ENCODE measurements at regions not wholly inside any gene's neighbourhood (a gene's known extent, or its start where the extent isn't known, plus 50 kb on each side); places are given as distances from the start of the nearest gene placed in this dataset.

DNA sequence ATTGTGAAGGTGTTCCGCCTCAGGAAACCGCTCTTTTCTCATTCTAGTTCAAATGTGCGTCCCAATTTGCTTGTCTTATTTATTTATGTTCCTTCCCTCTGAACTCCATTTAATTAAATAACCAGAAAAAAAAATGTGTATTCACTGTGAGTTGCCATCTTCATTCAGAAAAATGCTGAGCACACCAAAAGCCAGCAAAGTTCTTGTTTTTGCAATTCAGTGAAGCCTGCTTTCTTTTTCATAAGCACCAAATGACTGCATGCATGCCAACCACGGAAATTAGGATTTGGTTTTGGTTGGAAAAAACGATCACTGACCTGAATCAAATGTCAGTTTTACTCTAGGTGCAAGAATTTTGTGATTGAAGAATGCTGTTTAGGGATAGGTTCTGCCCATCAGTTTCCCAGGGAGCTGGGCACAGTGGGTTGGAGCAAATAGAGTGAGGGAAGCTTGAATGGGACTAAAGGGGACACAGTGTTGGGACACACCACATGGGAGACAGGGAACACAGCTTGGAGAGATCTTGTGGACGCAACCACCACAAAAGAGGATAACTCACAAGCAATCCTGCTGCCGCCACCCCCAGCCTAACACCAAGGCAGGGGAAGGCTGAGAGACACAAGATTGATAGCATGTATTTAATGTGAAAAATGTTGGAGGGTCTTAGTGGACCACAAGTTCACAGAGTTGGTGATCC lies 183.4 kb upstream of the GALNT2 start:
- TF ChIP-seq CTCF (IDR thresholded peaks at IDR 0.05; ENCODE audit: control insufficient read depth, extremely low read depth, insufficient read depth), result no peak
- no peak for DNase-seq (ENCODE audit: low read depth)
- H3K4me3 ChIP-seq (ENCODE audit: low read depth, low read length), result no peak overlapping the region

- DNase-seq (ENCODE audit: low read depth), result no peak
- peak; percentile 16; the same call in 1 of the 2 replicates for TF ChIP-seq CTCF (IDR thresholded peaks at IDR 0.05; ENCODE audit: control insufficient read depth, extremely low read depth, insufficient read depth)
- H3K4me3 ChIP-seq (ENCODE audit: low read depth, low read length), result no peak overlapping the region
These were observed 182.3 kb upstream of the GALNT2 start for GRCh38 chr1:229884765-229885164.

DNA sequence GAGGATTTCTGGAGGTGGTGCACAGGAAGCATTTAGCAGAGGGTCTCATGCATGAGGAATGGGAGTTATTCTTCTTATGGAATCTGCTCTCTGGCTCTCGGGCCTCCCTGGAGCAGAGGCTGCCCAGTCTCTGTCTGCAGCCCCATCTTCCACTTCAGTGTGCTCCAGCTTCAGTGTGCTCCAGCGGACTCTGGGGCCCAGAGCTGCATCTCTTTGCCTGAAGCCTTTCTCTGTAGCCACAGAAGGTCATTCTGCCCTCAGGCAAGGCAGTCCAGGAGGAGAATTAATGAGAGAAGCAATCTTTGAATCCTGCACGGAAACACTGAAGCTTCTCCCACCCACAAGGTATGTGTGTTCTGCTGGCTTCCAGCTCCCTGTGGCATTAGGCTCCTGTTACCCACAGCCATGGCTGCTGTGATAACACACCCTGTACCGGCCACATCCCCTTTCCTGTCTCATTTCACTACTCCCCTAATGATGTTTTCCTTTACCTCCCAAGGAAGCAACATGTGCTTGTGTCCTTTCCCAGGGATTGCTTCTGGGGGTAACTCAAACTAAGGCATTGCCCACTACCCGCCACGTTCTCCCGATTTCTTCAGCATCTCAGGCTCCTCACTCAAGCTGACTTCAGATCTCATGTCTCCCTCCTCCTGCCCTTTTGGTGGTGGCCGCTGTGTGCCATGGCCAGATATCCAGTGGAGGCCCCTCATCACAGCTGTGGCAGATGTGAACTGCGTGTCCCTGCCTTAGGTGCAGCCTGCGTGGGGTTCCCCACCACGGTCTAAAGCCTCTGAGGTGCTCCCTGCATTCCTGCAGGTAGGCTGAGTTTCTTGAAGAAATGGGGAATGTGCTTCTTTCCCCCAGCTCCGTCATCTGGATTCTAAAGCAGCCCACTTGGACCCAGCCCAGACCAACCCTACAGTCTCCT lies 181.2 kb upstream of the GALNT2 start:
- no peak for DNase-seq (ENCODE audit: low read depth)
- no peak overlapping the region for H3K4me3 ChIP-seq (ENCODE audit: low read depth, low read length)
- no peak for TF ChIP-seq CTCF (IDR thresholded peaks at IDR 0.05; ENCODE audit: control insufficient read depth, extremely low read depth, insufficient read depth)

GRCh38 chr1:229886636-229887035 lies 180.4 kb upstream of the GALNT2 start:
- no peak for DNase-seq (ENCODE audit: low read depth)
- no peak overlapping the region for H3K4me3 ChIP-seq (ENCODE audit: low read depth, low read length)
- no peak for TF ChIP-seq CTCF (IDR thresholded peaks at IDR 0.05; ENCODE audit: control insufficient read depth, extremely low read depth, insufficient read depth)

GRCh38 chr1:229887043-229887822 lies 179.8 kb upstream of the GALNT2 start:
- DNase-seq (ENCODE audit: low read depth), result peak; percentile 87
- no peak overlapping the region for H3K4me3 ChIP-seq (ENCODE audit: low read depth, low read length)
- TF ChIP-seq CTCF (IDR thresholded peaks at IDR 0.05; ENCODE audit: control insufficient read depth, extremely low read depth, insufficient read depth), result no peak

DNA sequence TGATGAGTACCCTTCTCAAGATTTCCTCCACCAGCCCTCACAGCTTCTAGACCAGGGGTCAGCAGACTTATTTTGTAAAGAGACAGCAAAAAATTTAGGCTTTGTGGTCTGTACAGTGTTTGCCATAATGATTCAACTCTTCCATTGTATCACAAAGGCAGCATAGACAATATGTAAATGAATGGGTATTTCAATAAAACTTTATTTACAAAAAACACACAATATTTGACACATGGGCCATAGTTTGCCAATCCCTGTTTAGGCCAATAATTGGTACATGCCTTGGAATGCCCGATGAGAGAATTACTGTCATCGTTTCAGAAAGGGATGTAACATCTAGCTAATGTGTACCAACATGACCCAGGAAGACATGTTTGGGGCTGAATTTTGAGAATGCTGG lies 178.9 kb upstream of the GALNT2 start:
- no peak overlapping the region for H3K4me3 ChIP-seq (ENCODE audit: low read depth, low read length)

More for the DNA sequence above, 178.9 kb upstream of the GALNT2 start:
- TF ChIP-seq CTCF (IDR thresholded peaks at IDR 0.05; ENCODE audit: control insufficient read depth, extremely low read depth, insufficient read depth), result no peak
- no peak for DNase-seq (ENCODE audit: low read depth)
